Fibroblast of lung (primary cell): ENCODE measurements at regions not wholly inside any gene's neighbourhood (a gene's known extent, or its start where the extent isn't known, plus 50 kb on each side); places are given as distances from the start of the nearest gene placed in this dataset.
"Not testable (repeated sequence)": the region's sequence is repeated elsewhere in the genome, so short reads cannot be mapped to it uniquely, and the experiment has no call there.

Experiments used
- CTCF ChIP-seq, 2 donors: IDR thresholded peaks in 1 of 2; conservative IDR thresholded peaks in 1 of 2; 1 replicate in 1 of 2; 2 replicates in 1 of 2; pipeline ENCODE4 v1.5.1; 2011 to 2012; ENCODE audit warnings: low read length in 2 of 2, control low read depth in 1 of 2, inconsistent platforms in 1 of 2, low read depth in 1 of 2, mild to moderate bottlenecking in 1 of 2
- EZH2 ChIP-seq: IDR thresholded peaks from 2 replicates; pipeline ENCODE4 v1.5.1; 2012; ENCODE audit warnings: low read length, control low read depth, mild to moderate bottlenecking; ENCODE audit errors: missing control alignments

GRCh38 chr13:60657586-60657985 is 260.6 kb downstream of the TDRD3 start:
- not testable (repeated sequence) for TF ChIP-seq EZH2; CTCF (conservative IDR thresholded peaks at IDR 0.05 in 1 of 2, IDR thresholded peaks at IDR 0.05 in 1 of 2; ENCODE audit: low read depth in 1 of 2, low read length in 2 of 2)
